HG02852 (cell line): ENCODE measurements at regions not wholly inside any gene's neighbourhood (a gene's known extent, or its start where the extent isn't known, plus 50 kb on each side); places are given as distances from the start of the nearest gene placed in this dataset.

Experiments used
- ATAC-seq: cut with Tn5 transposase; IDR thresholded peaks from one replicate; pipeline ENCODE4 v1.9.1; 2021; ENCODE audit warnings: mild to moderate bottlenecking, moderate library complexity; ENCODE audit not compliant: unreplicated experiment

- no peak for ATAC-seq
These were observed 192.2 kb upstream of the SYNDIG1 start for GRCh38 chr20:24277196-24277595.

- no peak for ATAC-seq
These were observed 193.3 kb upstream of the SYNDIG1 start for GRCh38 chr20:24275946-24276705.

GRCh38 chr20:24273251-24273650, 196.2 kb upstream of the SYNDIG1 start:
- no peak for ATAC-seq

GRCh38 chr20:24261351-24261750, 208.1 kb upstream of the SYNDIG1 start:
- ATAC-seq = no peak

GRCh38 chr20:24257171-24257570, 212.3 kb upstream of the SYNDIG1 start:
- no peak for ATAC-seq

GRCh38 chr20:24256307-24256706, 213.1 kb upstream of the SYNDIG1 start:
- ATAC-seq = no peak

- no peak for ATAC-seq
These were observed 214.9 kb upstream of the SYNDIG1 start for GRCh38 chr20:24254480-24254879.

- no peak for ATAC-seq
These were observed 216.1 kb upstream of the SYNDIG1 start for GRCh38 chr20:24253321-24253720.

GRCh38 chr20:24245094-24245493, 224.3 kb upstream of the SYNDIG1 start:
- ATAC-seq = no peak

GRCh38 chr20:24242763-24243162, 226.7 kb upstream of the SYNDIG1 start:
- no peak for ATAC-seq

- no peak for ATAC-seq
These were observed 228.0 kb upstream of the SYNDIG1 start for GRCh38 chr20:24241466-24241865.

GRCh38 chr20:24236963-24237362, 232.5 kb upstream of the SYNDIG1 start:
- ATAC-seq = no peak

- no peak for ATAC-seq
These were observed 233.2 kb upstream of the SYNDIG1 start for GRCh38 chr20:24236201-24236600.

GRCh38 chr20:24235296-24236175, 233.9 kb upstream of the SYNDIG1 start:
- ATAC-seq = no peak

GRCh38 chr20:24227600-24227999, 239.0 kb upstream of the GGTLC1 start:
- no peak for ATAC-seq

GRCh38 chr20:24212494-24212893, 223.9 kb upstream of the GGTLC1 start:
- ATAC-seq = no peak

GRCh38 chr20:24211972-24212371, 223.4 kb upstream of the GGTLC1 start:
- no peak for ATAC-seq

GRCh38 chr20:24210356-24210755, 221.8 kb upstream of the GGTLC1 start:
- ATAC-seq = no peak

GRCh38 chr20:24208652-24209051, 220.1 kb upstream of the GGTLC1 start:
- no peak for ATAC-seq

GRCh38 chr20:24207803-24208300, 219.3 kb upstream of the GGTLC1 start:
- no peak for ATAC-seq

GRCh38 chr20:24206995-24207394, 218.4 kb upstream of the GGTLC1 start:
- no peak for ATAC-seq
